ENCODE measurements at regions not wholly inside any gene's neighbourhood (a gene's known extent, or its start where the extent isn't known, plus 50 kb on each side); places are given as distances from the start of the nearest gene placed in this dataset.

DNA sequence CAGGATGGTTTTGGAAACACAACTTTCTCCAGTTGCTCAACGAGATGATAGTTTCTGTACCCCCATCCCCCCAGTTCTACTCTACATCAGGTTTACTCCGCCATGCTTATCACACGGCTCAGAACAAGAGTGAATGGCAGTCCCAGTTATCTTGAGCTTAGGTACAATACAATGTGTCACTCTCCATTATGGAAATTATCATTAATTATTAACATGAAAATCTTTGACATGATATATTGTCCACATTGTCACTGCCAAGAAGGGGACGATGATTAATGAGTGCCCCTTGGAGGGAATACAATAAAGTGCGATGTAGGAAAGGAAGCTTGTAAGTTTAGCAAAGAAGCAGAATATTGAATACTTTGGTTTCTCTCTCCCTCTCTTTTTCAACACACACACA, 252.6 kb upstream of the CFAP20DC start:
- TF ChIP-seq POLR2A (IDR thresholded peaks at IDR 0.05; ENCODE audit: low read depth, low read length) = no peak
- no peak for TF ChIP-seq POLR2AphosphoS5 (IDR thresholded peaks at IDR 0.05; ENCODE audit: low read depth, low read length)

All from GM12892 (cell line).